ENCODE measurements at regions not wholly inside any gene's neighbourhood (a gene's known extent, or its start where the extent isn't known, plus 50 kb on each side); places are given as distances from the start of the nearest gene placed in this dataset.

- H3K27me3 ChIP-seq = no peaks in the 10 kb centered on the region
- H3K36me3 ChIP-seq = no peaks in the 10 kb centered on the region
- no peaks in the 10 kb centered on the region for H3K4me1 ChIP-seq
- no peaks in the 10 kb centered on the region for H3K9me3 ChIP-seq
- WGBS, 2 donors = 62 to 72% methylated on average over 4 of the region's 4 CpGs
- intact Hi-C loops (cut with DNase I) = no loop called here
- H3K4me3 ChIP-seq (replicated peaks in 1 of 3) = no peak overlapping the region
- no peak for TF ChIP-seq POLR2A (IDR thresholded peaks at IDR 0.05)
- no peak for TF ChIP-seq CTCF (IDR thresholded peaks at IDR 0.05)
- no peak for DNase-seq
- no peak overlapping the region for H3K27ac ChIP-seq
Observed at GRCh38 chr5:126208691-126209090, 214.5 kb upstream of the GRAMD2B start.

GRCh38 chr5:126210955-126211354 is 212.3 kb upstream of the GRAMD2B start:
- TF ChIP-seq POLR2A (IDR thresholded peaks at IDR 0.05) (no peak), CTCF (IDR thresholded peaks at IDR 0.05) (no peak)
- no peak overlapping the region for H3K27ac ChIP-seq
- intact Hi-C loops (cut with DNase I) = no loop called here
- no peaks in the 10 kb centered on the region for H3K27me3 ChIP-seq
- DNase-seq = no peak
- H3K36me3 ChIP-seq = no peaks in the 10 kb centered on the region
- H3K9me3 ChIP-seq = no peaks in the 10 kb centered on the region
- no peaks in the 10 kb centered on the region for H3K4me1 ChIP-seq
- WGBS, 2 donors = 83% methylated on average over 6 of the region's 6 CpGs
- no peak overlapping the region for H3K4me3 ChIP-seq (replicated peaks in 1 of 3)

GRCh38 chr5:126219616-126220015 is 203.6 kb upstream of the GRAMD2B start:
- H3K9me3 ChIP-seq = no peaks in the 10 kb centered on the region
- TF ChIP-seq POLR2A (IDR thresholded peaks at IDR 0.05) = no peak
- no peak for TF ChIP-seq CTCF (IDR thresholded peaks at IDR 0.05)
- intact Hi-C loops (cut with DNase I) = no loop called here
- H3K27ac ChIP-seq = no peak overlapping the region
- H3K27me3 ChIP-seq = no peaks in the 10 kb centered on the region
- no peaks in the 10 kb centered on the region for H3K36me3 ChIP-seq
- no peaks in the 10 kb centered on the region for H3K4me1 ChIP-seq
- DNase-seq = no peak
- H3K4me3 ChIP-seq (replicated peaks in 1 of 3) = no peak overlapping the region

- intact Hi-C loops (cut with DNase I) = no loop called here
Observed at GRCh38 chr5:126220725-126221124, 202.5 kb upstream of the GRAMD2B start.

GRCh38 chr5:126228934-126229333 is 194.3 kb upstream of the GRAMD2B start:
- no peak overlapping the region for H3K4me3 ChIP-seq (replicated peaks in 1 of 3)
- intact Hi-C loops (cut with DNase I) = no loop called here
- DNase-seq = no peak
- WGBS, 2 donors = 94 to 97% methylated on average over 11 to 13 of the region's 14 CpGs
- TF ChIP-seq CTCF (IDR thresholded peaks at IDR 0.05) = no peak
- no peak for TF ChIP-seq POLR2A (IDR thresholded peaks at IDR 0.05)
- H3K9me3 ChIP-seq = no peaks in the 10 kb centered on the region
- H3K4me1 ChIP-seq = no peaks in the 10 kb centered on the region
- no peak overlapping the region for H3K27ac ChIP-seq
- no peaks in the 10 kb centered on the region for H3K36me3 ChIP-seq
- no peaks in the 10 kb centered on the region for H3K27me3 ChIP-seq

More at GRCh38 chr5:126220725-126221124, 202.5 kb upstream of the GRAMD2B start:
- no peaks in the 10 kb centered on the region for H3K4me1 ChIP-seq
- WGBS, 2 donors = 84 to 90% methylated on average over 8 to 11 of the region's 11 CpGs
- no peak overlapping the region for H3K27ac ChIP-seq
- DNase-seq = no peak
- no peaks in the 10 kb centered on the region for H3K9me3 ChIP-seq
- no peaks in the 10 kb centered on the region for H3K36me3 ChIP-seq
- TF ChIP-seq POLR2A (IDR thresholded peaks at IDR 0.05) (no peak), CTCF (IDR thresholded peaks at IDR 0.05) (no peak)
- no peak overlapping the region for H3K4me3 ChIP-seq (replicated peaks in 1 of 3)
- no peaks in the 10 kb centered on the region for H3K27me3 ChIP-seq
